ENCODE measurements at regions not wholly inside any gene's neighbourhood (a gene's known extent, or its start where the extent isn't known, plus 50 kb on each side); places are given as distances from the start of the nearest gene placed in this dataset.

GRCh38 chr18:54031243-54031642 lies 193.2 kb downstream of the MBD2 start:
- TF ChIP-seq CTCF (IDR thresholded peaks at IDR 0.05): no peak
- TF ChIP-seq POLR2A (IDR thresholded peaks at IDR 0.05): no peak
- TF ChIP-seq EP300 (IDR thresholded peaks at IDR 0.05): no peak
- TF ChIP-seq POLR2AphosphoS5 (IDR thresholded peaks at IDR 0.05): no peak
